HG02763 (cell line): ENCODE measurements at regions not wholly inside any gene's neighbourhood (a gene's known extent, or its start where the extent isn't known, plus 50 kb on each side); places are given as distances from the start of the nearest gene placed in this dataset.
"Not testable (repeated sequence)": the region's sequence is repeated elsewhere in the genome, so short reads cannot be mapped to it uniquely, and the experiment has no call there.

ENCODE experiments used
- ATAC-seq: cut with Tn5 transposase; IDR thresholded peaks from one replicate; pipeline ENCODE4 v1.9.1; 2021; ENCODE audit warnings: mild to moderate bottlenecking, moderate library complexity; ENCODE audit not compliant: unreplicated experiment

- not testable (repeated sequence) for ATAC-seq
Observed at GRCh38 chr1:149635290-149635899, 51.7 kb downstream of the PPIAL4C start.

DNA sequence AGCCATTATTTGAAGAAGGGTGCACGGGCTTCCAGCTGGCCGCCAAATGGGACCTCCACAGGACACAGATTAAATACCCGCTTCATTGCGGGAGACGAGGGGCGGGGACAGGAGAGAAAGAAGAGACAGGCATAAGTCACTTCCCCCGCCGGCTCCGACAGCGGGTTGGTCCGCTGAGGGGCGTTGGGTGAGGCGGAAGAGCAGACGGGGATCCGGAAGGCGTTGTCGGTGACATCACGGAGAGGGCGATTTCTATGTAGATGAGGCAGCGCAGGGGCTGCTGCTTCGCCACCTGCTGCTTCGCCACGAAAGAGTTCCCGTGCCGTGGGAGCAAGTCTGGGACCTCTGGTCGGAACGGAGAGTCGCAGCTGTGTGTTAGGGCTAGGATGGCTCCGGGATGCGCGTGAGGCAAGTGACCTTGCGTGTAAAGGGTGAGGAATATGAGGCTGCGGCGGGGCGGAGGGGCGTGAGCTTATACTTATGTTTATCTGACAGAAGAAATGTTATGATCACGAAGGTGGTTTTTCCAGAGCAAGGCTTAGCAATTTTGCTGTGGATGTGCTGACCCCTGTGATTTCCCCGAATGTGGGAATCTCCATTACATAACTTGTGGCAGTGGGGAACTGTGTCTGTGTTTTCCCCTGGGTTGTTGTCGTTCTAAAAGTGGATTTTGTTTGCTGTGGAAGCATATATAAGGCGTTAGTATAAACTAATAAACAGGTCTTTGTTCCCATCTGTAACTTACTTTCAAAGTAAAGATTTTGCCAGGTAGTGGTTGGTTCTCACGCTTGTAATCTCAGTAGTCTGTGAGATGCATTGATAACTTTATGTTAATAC, 52.9 kb downstream of the PPIAL4C start:
- peak; percentile 92 for ATAC-seq

GRCh38 chr1:149638481-149638880, 54.8 kb downstream of the PPIAL4C start:
- ATAC-seq, result not testable (repeated sequence)

DNA sequence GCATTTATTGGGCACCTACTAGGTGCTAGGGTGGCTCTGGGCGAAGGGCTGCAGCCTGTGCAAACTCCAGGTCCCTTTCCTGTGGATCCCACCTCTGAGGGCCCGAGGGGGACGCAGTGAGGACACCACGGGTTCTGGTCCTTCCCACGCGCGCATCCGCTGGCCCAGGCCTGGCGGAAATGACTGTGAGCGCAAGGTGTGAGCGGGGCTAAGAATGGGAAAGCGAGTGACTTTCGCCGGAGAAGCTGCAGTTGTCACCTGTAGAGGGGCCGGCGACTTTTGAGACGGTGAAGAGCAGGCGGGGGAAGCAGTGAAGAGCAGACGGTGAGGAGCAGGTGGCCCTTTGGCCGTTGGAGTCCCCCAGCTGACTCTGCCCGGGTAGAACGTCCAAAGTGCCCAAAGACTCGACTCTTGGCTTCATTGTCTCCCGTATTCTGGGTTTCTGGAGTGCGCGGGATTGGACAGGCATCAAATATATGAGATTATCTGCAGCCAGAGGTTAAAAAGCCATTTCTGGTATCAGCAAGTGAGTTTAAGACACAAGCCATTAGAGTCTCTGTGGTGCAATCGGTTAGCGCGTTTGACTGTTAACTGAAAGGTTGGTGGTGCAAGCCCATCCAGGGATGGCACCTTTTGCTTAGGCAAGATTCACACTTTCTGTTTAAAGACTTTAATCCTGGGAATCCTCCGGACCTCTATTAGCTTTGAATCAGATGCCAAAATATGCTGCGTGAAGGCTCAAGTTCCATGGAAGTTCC, 55.4 kb downstream of the PPIAL4C start:
- ATAC-seq, result not testable (repeated sequence)

GRCh38 chr1:149641179-149641578, 57.5 kb downstream of the PPIAL4C start:
- not testable (repeated sequence) for ATAC-seq

DNA sequence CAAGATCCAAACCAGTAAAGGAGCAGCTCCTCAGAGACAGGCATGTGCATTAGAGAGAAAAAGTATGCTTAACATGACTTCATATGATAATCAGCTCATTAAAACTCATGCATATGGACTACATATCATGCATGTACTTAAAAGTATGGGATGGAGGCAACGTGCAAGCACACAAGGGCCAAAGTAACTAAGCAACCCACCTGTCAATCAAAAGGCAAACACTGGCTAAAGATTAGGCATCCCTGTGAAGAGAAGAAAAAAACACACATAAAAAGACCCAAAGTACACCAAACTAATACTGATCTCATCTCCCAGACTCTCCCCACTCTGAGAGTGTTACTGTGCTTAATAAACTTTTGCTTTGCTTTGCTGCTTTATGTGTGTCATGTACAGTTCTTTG, 61.2 kb downstream of the PPIAL4C start:
- ATAC-seq, result not testable (repeated sequence)

GRCh38 chr1:149646360-149647017, 62.8 kb downstream of the PPIAL4C start:
- not testable (repeated sequence) for ATAC-seq

DNA sequence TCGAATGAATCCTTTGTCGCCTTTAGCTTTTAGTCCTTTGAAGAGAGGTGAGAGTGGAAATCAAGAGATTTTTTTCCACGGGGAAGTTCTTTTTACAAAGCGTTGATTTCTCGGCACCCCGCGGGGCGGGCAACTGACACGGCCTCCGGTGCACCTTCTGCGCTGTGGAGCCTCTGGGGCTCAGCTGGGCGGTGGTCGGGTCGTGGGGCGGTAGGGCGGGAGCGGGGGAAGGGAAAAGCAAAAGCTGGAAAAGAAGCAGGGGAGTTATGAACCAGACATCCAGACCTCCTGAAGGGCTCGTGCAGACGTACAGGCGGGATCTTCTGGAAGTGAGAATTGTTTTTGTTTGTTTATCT, 63.3 kb downstream of the PPIAL4C start:
- ATAC-seq, result not testable (repeated sequence)

- ATAC-seq, result not testable (repeated sequence)
Observed at GRCh38 chr1:149657750-149658149, 74.1 kb downstream of the PPIAL4C start.

GRCh38 chr1:149658175-149658574, 74.5 kb downstream of the PPIAL4C start:
- not testable (repeated sequence) for ATAC-seq

DNA sequence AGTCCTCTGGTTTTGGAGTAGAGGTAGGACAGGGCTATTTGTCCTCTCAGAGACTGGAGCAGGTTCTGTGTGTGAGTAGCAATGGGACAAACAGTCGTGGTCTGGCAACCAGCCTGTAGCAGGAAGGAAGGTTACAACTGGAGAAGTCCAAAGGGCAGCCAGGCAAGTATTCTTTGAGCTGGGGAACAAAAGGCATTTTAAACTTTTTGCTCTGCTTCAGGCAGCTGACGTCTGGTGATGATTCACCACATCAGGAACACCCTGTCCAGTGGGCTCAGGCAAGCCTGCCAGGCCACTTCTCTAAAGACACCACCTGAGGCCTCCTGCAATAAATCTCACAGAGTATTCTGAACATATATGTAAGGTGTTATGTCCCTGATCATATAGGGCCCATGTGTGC, 81.0 kb downstream of the PPIAL4C start:
- not testable (repeated sequence) for ATAC-seq

DNA sequence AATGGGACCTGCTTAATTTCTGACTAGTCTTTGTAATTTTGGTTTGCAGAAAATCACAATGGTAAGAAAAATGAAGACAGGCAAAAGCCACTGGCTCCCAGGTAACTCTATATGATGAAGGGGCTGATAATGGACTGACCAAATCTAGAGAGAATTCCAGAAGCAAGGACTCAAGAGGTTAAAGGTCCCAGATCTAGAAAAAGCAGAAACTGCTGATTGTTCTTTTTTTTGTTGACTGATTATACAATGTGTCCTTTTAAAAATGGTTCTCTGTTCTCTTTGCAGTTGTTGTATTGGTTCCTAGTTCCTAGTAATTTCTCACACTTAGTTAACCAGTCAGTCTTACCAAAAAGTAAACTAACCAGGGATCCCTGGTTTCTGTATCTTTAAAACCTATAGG, 81.4 kb downstream of the PPIAL4C start:
- ATAC-seq, result not testable (repeated sequence)

- not testable (repeated sequence) for ATAC-seq
Observed at GRCh38 chr1:149665528-149665927, 81.9 kb downstream of the PPIAL4C start.

GRCh38 chr1:149673231-149673909, 89.7 kb downstream of the PPIAL4C start:
- not testable (repeated sequence) for ATAC-seq

DNA sequence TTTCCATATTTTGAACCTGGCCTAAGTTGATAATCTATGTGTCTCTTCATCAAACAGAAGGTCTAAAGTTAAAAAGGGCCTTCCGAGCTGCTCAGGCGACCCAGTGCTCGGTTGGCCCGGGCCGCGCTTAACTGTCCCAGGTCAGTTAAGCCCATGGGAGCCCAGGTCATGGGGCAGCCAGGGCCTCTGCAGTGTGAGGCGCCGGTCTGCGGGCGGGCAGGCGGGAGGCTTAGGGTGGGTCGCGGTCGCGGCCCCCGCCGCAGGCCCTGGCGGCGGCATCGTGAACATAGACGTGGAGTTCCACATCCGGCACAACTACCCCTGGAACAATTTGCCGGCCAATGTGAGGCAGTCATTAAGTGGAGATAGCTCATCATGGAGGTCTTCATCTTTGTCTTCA, 91.3 kb downstream of the PPIAL4C start:
- ATAC-seq, result not testable (repeated sequence)

DNA sequence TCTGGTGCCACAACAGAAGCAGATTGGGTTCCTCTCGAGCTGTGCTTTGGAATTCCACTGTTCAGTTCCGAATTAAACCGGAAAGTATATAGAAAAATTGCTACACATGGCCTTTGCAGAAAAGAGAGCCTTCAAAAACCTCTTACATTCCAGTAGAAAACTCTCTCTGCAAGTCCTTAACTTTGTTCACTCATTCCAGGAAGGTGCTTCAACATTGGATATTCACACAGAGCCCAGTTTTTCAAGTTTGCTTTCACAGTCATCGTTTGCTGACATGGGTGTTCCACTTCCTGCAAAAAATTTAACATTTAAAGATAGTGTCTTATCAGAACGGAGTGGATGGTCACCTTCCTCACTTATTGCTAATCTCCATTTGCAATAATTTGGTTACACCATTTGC, 93.7 kb downstream of the PPIAL4C start:
- ATAC-seq, result not testable (repeated sequence)

- ATAC-seq, result not testable (repeated sequence)
Observed at GRCh38 chr1:149686593-149687238, 95.8 kb upstream of the FCGR1A start.

DNA sequence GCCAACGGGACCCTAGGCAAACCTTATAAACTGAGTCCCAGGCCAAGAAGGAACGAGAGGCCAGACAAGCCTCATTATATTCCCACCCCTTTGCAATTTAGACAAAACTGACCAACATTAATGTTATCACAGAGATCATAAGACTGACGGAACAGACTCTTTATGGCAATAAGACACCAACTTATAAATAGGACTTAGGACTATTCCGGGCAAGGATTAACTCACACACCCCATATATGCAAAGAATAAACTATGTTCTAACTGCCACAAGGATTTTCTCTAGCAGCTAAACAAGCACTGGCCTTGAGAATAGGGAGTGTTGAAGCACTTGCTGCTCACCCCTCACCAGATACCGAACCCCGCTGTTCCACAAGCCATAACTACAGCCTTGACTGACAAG, 91.1 kb upstream of the FCGR1A start:
- not testable (repeated sequence) for ATAC-seq

DNA sequence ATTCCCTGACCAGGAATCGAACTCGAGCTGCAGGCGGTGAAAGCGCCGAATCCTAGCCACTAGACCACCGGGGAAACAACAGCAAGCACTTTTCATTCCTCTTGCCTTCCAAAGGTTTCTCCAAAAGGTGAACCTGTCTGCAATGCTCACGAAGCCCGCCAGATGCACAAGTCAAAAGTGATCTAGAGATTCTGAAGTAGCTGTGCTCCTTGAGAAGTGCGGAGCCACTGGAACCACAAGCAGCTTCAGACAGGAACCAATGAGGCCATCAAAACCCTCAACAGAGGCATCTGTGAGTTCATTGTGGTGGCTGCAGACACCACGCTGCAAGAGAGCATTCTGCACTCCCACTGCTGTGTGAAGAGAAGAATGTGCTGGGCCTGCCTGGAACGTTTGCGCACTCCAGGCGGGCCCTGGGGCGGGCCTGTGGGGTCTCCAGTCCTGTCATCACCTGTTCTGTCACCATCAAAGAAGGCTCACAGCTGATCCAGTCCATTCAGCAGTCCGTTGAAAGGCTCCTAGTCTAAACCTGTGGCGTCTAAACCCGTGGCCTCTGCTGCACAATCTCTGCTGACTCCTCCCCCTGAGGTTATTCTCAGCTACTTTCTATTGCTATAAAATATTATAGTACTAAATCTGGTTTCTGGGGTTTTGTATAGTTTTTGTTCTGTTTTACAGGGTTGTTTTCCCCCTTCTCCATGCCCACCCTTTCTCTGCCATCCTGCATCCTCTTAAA, 89.5 kb upstream of the FCGR1A start:
- ATAC-seq, result not testable (repeated sequence)
